ENCODE measurements at regions not wholly inside any gene's neighbourhood (a gene's known extent, or its start where the extent isn't known, plus 50 kb on each side); places are given as distances from the start of the nearest gene placed in this dataset.

DNA sequence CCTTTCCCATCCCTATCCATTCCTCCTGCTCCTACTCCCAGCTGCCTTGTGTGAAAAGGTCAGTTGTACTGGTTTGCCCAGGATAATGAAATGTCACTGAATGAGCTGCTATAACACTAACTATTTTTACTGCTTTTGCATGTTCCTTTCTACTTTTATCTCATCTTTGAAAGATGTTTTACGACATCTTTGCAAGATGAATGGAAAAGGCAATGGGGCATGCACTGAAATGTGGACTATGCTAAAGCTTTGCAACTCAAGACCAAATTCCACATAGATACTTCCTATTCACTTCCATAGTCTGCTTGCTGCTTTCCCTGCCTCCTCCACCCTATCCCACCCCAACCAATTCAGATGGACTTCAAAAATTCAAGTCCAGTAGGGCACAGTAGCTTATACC, 111.3 kb downstream of the SETD4 start:
- peaks cover 15% of the 10 kb centered on the region for H3K27me3 ChIP-seq (ENCODE audit: low read depth)
- intact Hi-C loops (cut with micrococcal nuclease), result no loop called here
- no peak overlapping the region for H3K27ac ChIP-seq (replicated peaks)
- no peak for DNase-seq
- TF ChIP-seq, protein P1, sequence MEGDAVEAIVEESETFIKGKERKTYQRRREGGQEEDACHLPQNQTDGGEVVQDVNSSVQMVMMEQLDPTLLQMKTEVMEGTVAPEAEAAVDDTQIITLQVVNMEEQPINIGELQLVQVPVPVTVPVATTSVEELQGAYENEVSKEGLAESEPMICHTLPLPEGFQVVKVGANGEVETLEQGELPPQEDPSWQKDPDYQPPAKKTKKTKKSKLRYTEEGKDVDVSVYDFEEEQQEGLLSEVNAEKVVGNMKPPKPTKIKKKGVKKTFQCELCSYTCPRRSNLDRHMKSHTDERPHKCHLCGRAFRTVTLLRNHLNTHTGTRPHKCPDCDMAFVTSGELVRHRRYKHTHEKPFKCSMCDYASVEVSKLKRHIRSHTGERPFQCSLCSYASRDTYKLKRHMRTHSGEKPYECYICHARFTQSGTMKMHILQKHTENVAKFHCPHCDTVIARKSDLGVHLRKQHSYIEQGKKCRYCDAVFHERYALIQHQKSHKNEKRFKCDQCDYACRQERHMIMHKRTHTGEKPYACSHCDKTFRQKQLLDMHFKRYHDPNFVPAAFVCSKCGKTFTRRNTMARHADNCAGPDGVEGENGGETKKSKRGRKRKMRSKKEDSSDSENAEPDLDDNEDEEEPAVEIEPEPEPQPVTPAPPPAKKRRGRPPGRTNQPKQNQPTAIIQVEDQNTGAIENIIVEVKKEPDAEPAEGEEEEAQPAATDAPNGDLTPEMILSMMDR (IDR thresholded peaks at IDR 0.05; ENCODE audit: borderline replicate concordance), result no peak
- H3K36me3 ChIP-seq, result no peaks in the 10 kb centered on the region
- H3K9me3 ChIP-seq (replicated peaks), result no peaks in the 10 kb centered on the region
- no peaks in the 10 kb centered on the region for H3K4me1 ChIP-seq
- no peak overlapping the region for H3K4me3 ChIP-seq

DNA sequence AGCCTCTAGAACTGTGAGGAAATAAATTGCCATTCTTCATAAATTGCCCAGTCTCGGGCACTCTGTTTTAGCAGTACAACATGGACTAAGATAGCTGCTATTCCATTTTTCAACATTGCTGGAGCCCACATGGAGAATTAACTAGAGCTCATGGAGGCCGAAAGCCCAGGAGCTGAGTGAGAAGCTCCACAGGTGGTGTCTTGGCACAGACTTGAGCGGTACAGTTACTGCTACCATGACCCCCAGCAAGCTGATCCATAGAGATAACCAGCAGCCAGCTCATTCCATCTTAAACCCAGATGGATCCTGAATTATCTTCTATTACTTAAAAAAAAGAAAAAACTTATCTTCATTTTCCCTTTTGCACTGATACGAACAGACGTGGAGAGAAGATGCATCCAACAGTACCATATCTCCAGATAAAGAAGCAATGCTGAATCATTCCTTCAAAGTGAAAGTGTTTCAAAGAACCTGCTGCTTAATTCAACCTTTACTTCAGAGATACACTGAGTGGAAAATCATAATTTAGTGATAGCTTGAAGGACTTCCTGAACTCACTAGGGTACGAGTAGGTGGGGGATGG, 115.1 kb downstream of the SETD4 start:
- TF ChIP-seq, protein P1 (IDR thresholded peaks at IDR 0.05; ENCODE audit: borderline replicate concordance), result no peak
- intact Hi-C loops (cut with micrococcal nuclease), result no loop called here
- H3K27me3 ChIP-seq (ENCODE audit: low read depth), result peaks cover 9% of the 10 kb centered on the region
- no peak overlapping the region for H3K4me3 ChIP-seq
- H3K27ac ChIP-seq (replicated peaks), result no peak overlapping the region
- no peaks in the 10 kb centered on the region for H3K36me3 ChIP-seq
- no peak for DNase-seq
- no peaks in the 10 kb centered on the region for H3K9me3 ChIP-seq (replicated peaks)
- H3K4me1 ChIP-seq, result peaks cover under 1% of the 10 kb centered on the region

DNA sequence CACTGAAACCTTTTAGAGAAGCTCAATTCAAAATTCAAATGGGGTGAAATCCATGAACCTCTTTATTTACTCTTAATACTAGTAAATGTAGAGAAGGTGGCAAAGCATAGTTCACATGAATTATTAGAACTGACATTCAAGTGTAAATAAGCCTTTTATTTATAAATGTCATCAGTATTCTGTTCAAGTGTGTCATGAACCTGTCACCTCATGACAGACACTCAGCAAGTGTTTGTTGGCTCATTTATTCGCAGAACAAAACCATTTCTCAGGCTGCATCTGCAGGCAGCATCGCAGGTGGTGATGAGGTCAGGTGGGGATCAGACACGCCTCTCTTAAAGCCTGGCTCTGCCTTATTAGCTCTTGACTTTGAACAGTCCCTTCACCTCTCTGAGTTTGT, 116.6 kb downstream of the SETD4 start:
- no peak overlapping the region for H3K27ac ChIP-seq (replicated peaks)
- no peak overlapping the region for H3K4me3 ChIP-seq
- DNase-seq, result no peak
- no peaks in the 10 kb centered on the region for H3K9me3 ChIP-seq (replicated peaks)
- H3K27me3 ChIP-seq (ENCODE audit: low read depth), result peaks cover 9% of the 10 kb centered on the region
- no peaks in the 10 kb centered on the region for H3K36me3 ChIP-seq
- H3K4me1 ChIP-seq, result peaks cover 6% of the 10 kb centered on the region
- TF ChIP-seq, protein P1 (IDR thresholded peaks at IDR 0.05; ENCODE audit: borderline replicate concordance), result no peak
- intact Hi-C loops (cut with micrococcal nuclease), result no loop called here

DNA sequence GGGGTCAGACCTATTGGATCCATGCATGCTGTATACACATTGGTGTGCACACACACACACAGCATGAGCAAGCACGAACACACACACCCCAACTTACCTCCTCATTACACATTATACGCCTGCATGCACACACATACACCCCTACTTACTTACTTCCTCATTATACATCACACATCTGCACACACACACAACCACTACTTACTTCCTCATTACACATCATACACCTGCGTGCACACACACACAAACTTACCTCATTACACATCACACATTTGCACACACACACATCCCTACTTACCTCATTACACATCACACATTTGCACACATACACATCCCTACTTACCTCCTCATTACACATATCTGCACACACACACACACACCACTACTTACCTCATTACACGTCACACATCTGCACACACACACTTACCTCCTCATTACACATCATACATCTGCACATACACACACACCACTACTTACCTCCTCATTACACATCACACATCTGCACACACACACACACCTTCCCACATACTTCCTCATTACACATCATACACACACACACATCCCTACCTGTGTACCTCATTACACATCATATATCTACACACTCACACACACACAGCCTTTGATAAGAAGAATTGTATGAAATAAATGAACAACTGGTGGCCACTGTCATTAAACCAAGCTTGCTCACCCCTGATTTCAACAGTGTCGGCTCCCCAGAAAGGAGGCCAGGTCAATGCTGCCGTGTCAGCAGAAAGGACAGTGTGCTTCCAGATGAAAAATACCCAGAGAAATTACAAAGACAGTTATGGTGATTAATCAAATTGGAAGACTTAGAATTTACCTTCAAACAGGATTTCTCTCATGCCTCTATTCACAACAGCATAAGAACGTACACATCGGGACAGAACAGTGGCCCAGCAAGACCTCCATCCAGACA, 117.8 kb downstream of the SETD4 start:
- H3K4me3 ChIP-seq, result no peak overlapping the region
- H3K9me3 ChIP-seq (replicated peaks), result no peaks in the 10 kb centered on the region
- H3K36me3 ChIP-seq, result no peaks in the 10 kb centered on the region
- peaks cover 9% of the 10 kb centered on the region for H3K27me3 ChIP-seq (ENCODE audit: low read depth)
- no peak overlapping the region for H3K27ac ChIP-seq (replicated peaks)
- TF ChIP-seq, protein P1 (IDR thresholded peaks at IDR 0.05; ENCODE audit: borderline replicate concordance), result no peak
- peaks cover 6% of the 10 kb centered on the region for H3K4me1 ChIP-seq
- intact Hi-C loops (cut with micrococcal nuclease), result no loop called here
- DNase-seq, result no peak

DNA sequence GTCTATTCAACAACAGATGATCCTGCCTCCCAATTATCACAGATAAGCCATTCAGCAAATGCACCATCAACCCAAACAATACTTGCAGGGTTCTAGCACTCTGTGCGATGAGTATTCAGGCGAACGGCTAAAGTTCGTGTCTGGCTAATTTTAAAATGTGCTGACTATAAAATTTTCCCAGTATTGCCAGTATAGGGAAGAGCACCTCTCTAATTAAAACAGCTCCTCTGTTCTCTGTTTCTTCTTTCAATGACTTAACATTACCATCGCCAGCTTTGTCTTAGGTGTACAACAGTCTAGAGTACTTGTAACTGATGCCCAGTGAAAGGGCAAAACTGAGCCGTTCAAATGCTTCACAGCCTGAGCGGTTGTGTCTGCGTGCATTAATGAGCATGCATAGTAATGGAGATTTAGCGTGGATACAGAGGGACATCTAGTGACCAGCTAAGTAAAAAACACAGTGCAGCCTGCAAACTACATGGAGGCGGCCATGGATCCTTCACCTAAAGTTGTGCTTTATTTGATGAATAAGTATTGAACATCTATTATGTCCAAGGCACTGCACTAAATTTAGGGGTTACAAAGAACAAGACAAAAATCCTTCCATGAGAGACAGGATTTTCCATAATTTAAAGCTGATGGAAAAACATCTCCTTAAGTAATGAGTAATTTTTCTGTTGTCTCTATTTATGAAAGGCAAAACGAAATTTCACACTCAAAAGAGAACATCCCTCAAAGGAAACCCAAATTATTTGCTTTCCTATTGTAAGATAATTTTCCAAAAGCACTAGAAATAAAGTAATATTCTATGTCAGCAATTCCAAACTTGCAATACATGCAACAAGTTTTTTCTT, 120.0 kb downstream of the SETD4 start:
- Histone ChIP-seq H3K4me3 (no peak overlapping the region), H3K9me3 (replicated peaks) (no peaks in the 10 kb centered on the region), H3K27me3 (ENCODE audit: low read depth) (peaks cover 9% of the 10 kb centered on the region), H3K4me1 (peaks cover 6% of the 10 kb centered on the region), H3K27ac (replicated peaks) (no peak overlapping the region), H3K36me3 (no peaks in the 10 kb centered on the region)
- TF ChIP-seq, protein P1 (IDR thresholded peaks at IDR 0.05; ENCODE audit: borderline replicate concordance), result peak; percentile 78
- intact Hi-C loops (cut with micrococcal nuclease), result no loop called here
- no peak for DNase-seq

Measured in left ventricle myocardium inferior (tissue), 1 donor.